ENCODE measurements at regions not wholly inside any gene's neighbourhood (a gene's known extent, or its start where the extent isn't known, plus 50 kb on each side); places are given as distances from the start of the nearest gene placed in this dataset.

DNA sequence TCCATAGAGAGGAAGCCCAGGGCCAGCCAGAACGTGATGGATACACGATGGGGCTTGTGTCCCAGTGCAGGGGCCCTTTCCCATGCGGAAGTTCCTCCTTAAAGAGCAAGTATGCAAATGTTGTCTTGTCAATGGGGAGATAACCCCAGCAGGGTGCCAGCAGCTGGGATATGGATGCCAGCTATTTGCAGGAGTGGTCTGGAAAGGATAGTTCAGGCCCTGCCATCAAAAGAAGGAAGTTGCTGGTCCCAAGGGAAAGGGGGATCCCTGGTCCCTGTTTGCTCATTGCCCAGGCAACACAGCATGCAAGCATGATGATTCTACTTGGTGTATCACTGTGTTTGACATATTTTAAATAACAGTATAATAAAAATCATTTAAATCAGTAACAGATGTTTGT is 73.1 kb upstream of the HECW1 start:
- TF ChIP-seq ZNF274 (IDR thresholded peaks at IDR 0.05; ENCODE audit: low read depth, low read length) (no peak), YY1 (IDR thresholded peaks at IDR 0.05; ENCODE audit: insufficient read depth, insufficient read length) (no peak)
